Nephron (organoid): ENCODE measurements at regions not wholly inside any gene's neighbourhood (a gene's known extent, or its start where the extent isn't known, plus 50 kb on each side); places are given as distances from the start of the nearest gene placed in this dataset.

Experiments
- H3K27ac Mint-ChIP-seq, 3 experiments: 2 replicates each; pipeline ENCODE4 v1.8.0; 2020; ENCODE audit warnings: mixed read lengths in 3 of 3, mild to moderate bottlenecking in 2 of 3, moderate library complexity in 1 of 3
- H3K27me3 Mint-ChIP-seq: 2 replicates; pipeline ENCODE4 v1.8.0; 2021; ENCODE audit warnings: low read depth, mild to moderate bottlenecking, moderate library complexity, mixed read lengths
- H3K36me3 Mint-ChIP-seq: 2 replicates; pipeline ENCODE4 v1.8.0; 2020; ENCODE audit warnings: low read depth, mixed read lengths
- H3K4me1 Mint-ChIP-seq: 2 replicates; pipeline ENCODE4 v1.8.0; 2020; ENCODE audit warnings: mixed read lengths
- H3K4me3 Mint-ChIP-seq, 3 experiments: 2 replicates each; pipeline ENCODE4 v1.8.0; 2020; ENCODE audit warnings: mild to moderate bottlenecking in 3 of 3, mixed read lengths in 3 of 3, moderate library complexity in 2 of 3
- H3K9me3 Mint-ChIP-seq: 2 replicates; pipeline ENCODE4 v1.8.0; 2020; ENCODE audit warnings: mixed read lengths
- CTCF ChIP-seq, 3 experiments: fragments of 200-600 bp; sonication (generic); IDR thresholded peaks; one replicate each; pipeline ENCODE4 v1.5.0; 2021; ENCODE audit warnings: antibody characterized with exemption in 3 of 3; ENCODE audit not compliant: unreplicated experiment in 3 of 3

DNA sequence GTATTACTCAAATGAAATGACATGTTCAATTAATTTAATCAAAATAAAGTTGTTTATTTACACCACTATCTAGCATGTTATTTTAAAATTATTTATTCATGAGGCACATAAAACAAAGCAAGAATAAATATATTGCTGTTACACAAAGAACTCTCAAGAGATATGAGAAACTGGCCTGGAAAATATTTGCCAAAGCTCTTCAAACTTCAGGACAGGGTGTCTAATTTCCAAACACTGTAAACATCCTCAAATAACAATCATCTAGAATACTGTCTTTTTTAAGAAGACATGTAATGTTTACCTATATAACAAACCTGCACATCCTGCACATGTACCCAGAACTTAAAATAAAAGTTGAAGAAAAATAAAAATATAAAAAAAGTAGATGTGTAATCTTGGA, 876.6 kb downstream of the TUSC7 start:
- Mint-ChIP-seq H3K9me3 (no peaks in the 10 kb centered on the region), H3K4me3 (no peak overlapping the region), H3K27ac (no peak overlapping the region), H3K4me1 (peaks cover 5% of the 10 kb centered on the region), H3K36me3 (no peaks in the 10 kb centered on the region), H3K27me3 (no peaks in the 10 kb centered on the region)
- TF ChIP-seq CTCF (IDR thresholded peaks at IDR 0.05; ENCODE audit: unreplicated experiment in 3 of 3) = no peak

DNA sequence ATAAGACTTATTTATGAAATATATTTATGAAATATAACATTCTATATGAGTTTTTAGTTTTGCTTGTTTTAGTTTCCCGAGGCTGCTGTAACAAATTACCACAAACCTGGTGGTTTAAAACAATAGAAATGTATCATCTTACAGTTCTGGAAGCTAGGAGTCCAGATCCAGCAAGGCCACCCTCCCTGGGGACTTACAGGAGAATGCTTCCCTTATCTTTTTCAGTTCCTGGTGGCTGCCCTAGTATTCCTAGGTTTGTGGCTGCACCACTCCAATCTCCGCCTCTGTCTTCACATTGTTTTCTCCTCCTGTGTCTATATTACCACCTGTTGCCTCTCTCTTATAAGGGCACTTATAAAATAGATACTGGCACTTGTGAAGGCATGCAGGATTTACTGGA, 877.8 kb downstream of the TUSC7 start:
- Mint-ChIP-seq H3K4me1 (peaks cover 5% of the 10 kb centered on the region), H3K36me3 (no peaks in the 10 kb centered on the region), H3K9me3 (no peaks in the 10 kb centered on the region), H3K4me3 (no peak overlapping the region), H3K27ac (no peak overlapping the region), H3K27me3 (no peaks in the 10 kb centered on the region)
- no peak for TF ChIP-seq CTCF (IDR thresholded peaks at IDR 0.05; ENCODE audit: unreplicated experiment in 3 of 3)

DNA sequence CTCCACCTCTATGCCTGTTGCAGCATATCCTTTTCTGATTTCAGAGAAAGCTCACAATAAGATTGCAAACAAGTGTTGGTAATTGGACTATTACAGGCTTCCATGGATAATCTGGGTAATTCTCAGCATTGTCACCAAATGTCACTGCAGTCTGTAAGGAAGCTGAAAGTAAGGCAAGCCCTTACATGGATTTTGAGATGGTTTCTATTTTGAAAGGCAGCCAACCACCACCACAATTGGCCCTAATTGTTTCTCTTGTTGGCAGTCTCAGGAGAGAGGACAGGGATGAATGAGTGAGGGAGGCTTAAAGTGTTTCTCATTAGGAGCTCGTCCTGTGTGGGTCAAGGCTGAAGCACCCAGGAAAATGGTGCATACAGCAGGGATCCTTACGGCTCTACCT, 879.9 kb downstream of the TUSC7 start:
- no peak overlapping the region for H3K27ac Mint-ChIP-seq
- H3K27me3 Mint-ChIP-seq = no peaks in the 10 kb centered on the region
- H3K4me3 Mint-ChIP-seq = no peak overlapping the region
- no peak for TF ChIP-seq CTCF (IDR thresholded peaks at IDR 0.05; ENCODE audit: unreplicated experiment in 3 of 3)
- peaks cover 5% of the 10 kb centered on the region for H3K4me1 Mint-ChIP-seq
- H3K9me3 Mint-ChIP-seq = no peaks in the 10 kb centered on the region
- H3K36me3 Mint-ChIP-seq = no peaks in the 10 kb centered on the region

DNA sequence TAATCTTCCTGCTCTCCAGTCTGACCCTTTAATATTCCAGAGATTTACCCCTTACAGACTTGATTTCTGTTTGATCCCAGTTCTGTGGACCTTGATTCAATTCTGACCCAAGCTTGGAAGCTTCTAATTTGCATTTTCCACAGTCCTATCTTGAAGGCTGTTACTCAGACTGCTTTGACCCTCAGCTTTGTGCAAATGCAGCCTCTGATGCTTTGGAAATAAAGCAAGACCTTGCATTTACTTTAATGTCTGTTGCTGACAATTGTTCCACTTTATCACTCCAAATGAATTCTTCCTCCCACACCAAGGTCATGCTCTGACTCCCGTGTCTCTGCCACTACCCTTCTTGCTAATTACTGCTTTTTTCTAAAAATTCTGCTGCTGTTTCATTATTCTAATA, 886.0 kb downstream of the TUSC7 start:
- TF ChIP-seq CTCF (IDR thresholded peaks at IDR 0.05; ENCODE audit: unreplicated experiment in 3 of 3) = no peak
- H3K9me3 Mint-ChIP-seq = no peaks in the 10 kb centered on the region
- peaks cover 6% of the 10 kb centered on the region for H3K27me3 Mint-ChIP-seq

DNA sequence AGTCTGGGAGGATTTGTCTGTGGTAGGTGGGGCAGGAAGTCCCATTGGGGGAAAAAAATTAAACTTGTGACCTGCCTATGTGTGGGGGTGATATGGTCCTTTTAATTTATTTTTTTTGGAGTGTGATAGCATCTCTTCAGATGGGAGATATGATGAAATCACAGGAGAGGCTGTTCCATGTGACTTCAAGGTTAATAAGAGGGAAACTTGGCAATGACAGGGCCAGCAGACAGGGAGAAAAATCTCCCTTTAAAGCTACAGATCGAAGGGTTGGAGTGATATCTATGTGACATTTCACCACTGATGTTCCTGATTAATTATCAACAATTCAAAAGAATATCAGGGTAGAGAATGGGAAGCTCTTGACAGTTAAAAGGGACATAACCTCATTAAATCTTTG, 886.9 kb downstream of the TUSC7 start:
- TF ChIP-seq CTCF (IDR thresholded peaks at IDR 0.05; ENCODE audit: unreplicated experiment in 3 of 3) = no peak
- Mint-ChIP-seq H3K4me3 (no peak overlapping the region), H3K4me1 (no peaks in the 10 kb centered on the region), H3K9me3 (no peaks in the 10 kb centered on the region), H3K27me3 (peaks cover 6% of the 10 kb centered on the region), H3K36me3 (no peaks in the 10 kb centered on the region), H3K27ac (peak overlapping the region in 2 of 3 experiments; percentile 8 to 39)

More for the DNA sequence above, 886.0 kb downstream of the TUSC7 start:
- H3K4me3 Mint-ChIP-seq = no peak overlapping the region
- H3K4me1 Mint-ChIP-seq = no peaks in the 10 kb centered on the region
- peak overlapping the region; percentile 37 to 92 (median 50) for H3K27ac Mint-ChIP-seq
- H3K36me3 Mint-ChIP-seq = no peaks in the 10 kb centered on the region

GRCh38 chr3:117597865-117598264, 888.3 kb downstream of the TUSC7 start:
- no peaks in the 10 kb centered on the region for H3K9me3 Mint-ChIP-seq
- H3K36me3 Mint-ChIP-seq = no peaks in the 10 kb centered on the region
- H3K4me1 Mint-ChIP-seq = no peaks in the 10 kb centered on the region
- no peak for TF ChIP-seq CTCF (IDR thresholded peaks at IDR 0.05; ENCODE audit: unreplicated experiment in 3 of 3)
- H3K27me3 Mint-ChIP-seq = peaks cover 6% of the 10 kb centered on the region
- H3K4me3 Mint-ChIP-seq = no peak overlapping the region
- H3K27ac Mint-ChIP-seq = peak overlapping the region in 1 of 3 experiments; percentile 16
